ENCODE measurements at regions not wholly inside any gene's neighbourhood (a gene's known extent, or its start where the extent isn't known, plus 50 kb on each side); places are given as distances from the start of the nearest gene placed in this dataset.

DNA sequence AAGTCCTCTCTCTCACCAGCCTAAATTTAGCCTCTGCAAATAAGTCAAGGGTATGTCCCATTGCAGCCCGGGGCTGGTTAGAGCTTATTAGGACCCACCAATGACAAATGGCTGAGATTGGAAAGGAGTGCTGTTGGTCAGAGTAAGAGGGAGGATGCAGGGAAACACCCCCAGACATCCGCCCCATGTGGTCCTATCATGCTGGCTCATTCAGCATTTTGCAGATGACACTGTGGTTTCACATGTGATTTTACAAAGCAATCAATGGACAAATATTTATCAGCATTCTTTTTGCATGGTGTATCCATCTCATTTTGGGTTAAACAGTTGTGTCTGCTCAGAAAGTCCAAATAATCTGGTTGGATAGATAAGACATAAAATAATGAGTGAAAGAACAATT is 152.2 kb upstream of the EXOC2 start:
- H3K4me3 ChIP-seq (replicated peaks; ENCODE audit: insufficient read depth, low read length) = no peak overlapping the region
- no peak for DNase-seq (ENCODE audit: low read depth in 1 of 2, low spot score in 1 of 2)
- TF ChIP-seq SPI1 (IDR thresholded peaks at IDR 0.05; ENCODE audit: borderline replicate concordance, low read depth) (no peak), POLR2AphosphoS5 (IDR thresholded peaks at IDR 0.05; ENCODE audit: low read depth) (no peak), GABPA (IDR thresholded peaks at IDR 0.05; ENCODE audit: low read depth) (no peak)
- TF ChIP-seq, protein P1, sequence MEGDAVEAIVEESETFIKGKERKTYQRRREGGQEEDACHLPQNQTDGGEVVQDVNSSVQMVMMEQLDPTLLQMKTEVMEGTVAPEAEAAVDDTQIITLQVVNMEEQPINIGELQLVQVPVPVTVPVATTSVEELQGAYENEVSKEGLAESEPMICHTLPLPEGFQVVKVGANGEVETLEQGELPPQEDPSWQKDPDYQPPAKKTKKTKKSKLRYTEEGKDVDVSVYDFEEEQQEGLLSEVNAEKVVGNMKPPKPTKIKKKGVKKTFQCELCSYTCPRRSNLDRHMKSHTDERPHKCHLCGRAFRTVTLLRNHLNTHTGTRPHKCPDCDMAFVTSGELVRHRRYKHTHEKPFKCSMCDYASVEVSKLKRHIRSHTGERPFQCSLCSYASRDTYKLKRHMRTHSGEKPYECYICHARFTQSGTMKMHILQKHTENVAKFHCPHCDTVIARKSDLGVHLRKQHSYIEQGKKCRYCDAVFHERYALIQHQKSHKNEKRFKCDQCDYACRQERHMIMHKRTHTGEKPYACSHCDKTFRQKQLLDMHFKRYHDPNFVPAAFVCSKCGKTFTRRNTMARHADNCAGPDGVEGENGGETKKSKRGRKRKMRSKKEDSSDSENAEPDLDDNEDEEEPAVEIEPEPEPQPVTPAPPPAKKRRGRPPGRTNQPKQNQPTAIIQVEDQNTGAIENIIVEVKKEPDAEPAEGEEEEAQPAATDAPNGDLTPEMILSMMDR (IDR thresholded peaks at IDR 0.05; ENCODE audit: insufficient read depth, low read length) = no peak
- TF ChIP-seq, protein P2, sequence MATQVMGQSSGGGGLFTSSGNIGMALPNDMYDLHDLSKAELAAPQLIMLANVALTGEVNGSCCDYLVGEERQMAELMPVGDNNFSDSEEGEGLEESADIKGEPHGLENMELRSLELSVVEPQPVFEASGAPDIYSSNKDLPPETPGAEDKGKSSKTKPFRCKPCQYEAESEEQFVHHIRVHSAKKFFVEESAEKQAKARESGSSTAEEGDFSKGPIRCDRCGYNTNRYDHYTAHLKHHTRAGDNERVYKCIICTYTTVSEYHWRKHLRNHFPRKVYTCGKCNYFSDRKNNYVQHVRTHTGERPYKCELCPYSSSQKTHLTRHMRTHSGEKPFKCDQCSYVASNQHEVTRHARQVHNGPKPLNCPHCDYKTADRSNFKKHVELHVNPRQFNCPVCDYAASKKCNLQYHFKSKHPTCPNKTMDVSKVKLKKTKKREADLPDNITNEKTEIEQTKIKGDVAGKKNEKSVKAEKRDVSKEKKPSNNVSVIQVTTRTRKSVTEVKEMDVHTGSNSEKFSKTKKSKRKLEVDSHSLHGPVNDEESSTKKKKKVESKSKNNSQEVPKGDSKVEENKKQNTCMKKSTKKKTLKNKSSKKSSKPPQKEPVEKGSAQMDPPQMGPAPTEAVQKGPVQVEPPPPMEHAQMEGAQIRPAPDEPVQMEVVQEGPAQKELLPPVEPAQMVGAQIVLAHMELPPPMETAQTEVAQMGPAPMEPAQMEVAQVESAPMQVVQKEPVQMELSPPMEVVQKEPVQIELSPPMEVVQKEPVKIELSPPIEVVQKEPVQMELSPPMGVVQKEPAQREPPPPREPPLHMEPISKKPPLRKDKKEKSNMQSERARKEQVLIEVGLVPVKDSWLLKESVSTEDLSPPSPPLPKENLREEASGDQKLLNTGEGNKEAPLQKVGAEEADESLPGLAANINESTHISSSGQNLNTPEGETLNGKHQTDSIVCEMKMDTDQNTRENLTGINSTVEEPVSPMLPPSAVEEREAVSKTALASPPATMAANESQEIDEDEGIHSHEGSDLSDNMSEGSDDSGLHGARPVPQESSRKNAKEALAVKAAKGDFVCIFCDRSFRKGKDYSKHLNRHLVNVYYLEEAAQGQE (IDR thresholded peaks at IDR 0.05; ENCODE audit: insufficient replicate concordance, low read depth) = no peak
- no peak overlapping the region for H3K27ac ChIP-seq (replicated peaks)
- peaks cover 2% of the 10 kb centered on the region for H3K27me3 ChIP-seq (ENCODE audit: insufficient read depth, poor library complexity, severe bottlenecking)

DNA sequence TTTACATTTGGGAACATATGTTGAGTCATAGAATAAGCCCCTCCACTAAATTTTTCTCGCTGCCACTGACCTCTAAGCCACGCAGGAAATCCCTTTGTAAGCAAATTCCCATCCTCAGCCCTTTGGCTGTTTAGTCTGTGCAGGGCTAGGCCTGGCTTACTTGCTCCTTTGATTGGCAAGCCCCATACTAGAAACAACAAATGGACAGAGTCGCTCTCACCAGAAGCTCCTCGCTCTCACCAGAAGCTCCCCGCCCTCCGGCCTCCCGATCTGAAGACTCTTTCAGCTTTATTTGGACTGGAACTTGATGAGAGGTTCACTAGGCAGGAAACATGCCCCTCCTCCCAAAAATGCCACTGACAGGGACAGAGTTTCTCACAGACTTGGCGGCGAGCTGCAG is 149.2 kb upstream of the EXOC2 start:
- no peak for TF ChIP-seq GABPA (IDR thresholded peaks at IDR 0.05; ENCODE audit: low read depth)
- TF ChIP-seq POLR2AphosphoS5 (IDR thresholded peaks at IDR 0.05; ENCODE audit: low read depth) = no peak
- TF ChIP-seq SPI1 (IDR thresholded peaks at IDR 0.05; ENCODE audit: borderline replicate concordance, low read depth) = no peak
- TF ChIP-seq, protein P1 (IDR thresholded peaks at IDR 0.05; ENCODE audit: insufficient read depth, low read length) = no peak
- TF ChIP-seq, protein P2 (IDR thresholded peaks at IDR 0.05; ENCODE audit: insufficient replicate concordance, low read depth) = no peak
- no peak overlapping the region for H3K4me3 ChIP-seq (replicated peaks; ENCODE audit: insufficient read depth, low read length)
- DNase-seq (ENCODE audit: low read depth in 1 of 2, low spot score in 1 of 2) = no peak
- peaks cover 4% of the 10 kb centered on the region for H3K27me3 ChIP-seq (ENCODE audit: insufficient read depth, poor library complexity, severe bottlenecking)
- H3K27ac ChIP-seq (replicated peaks) = no peak overlapping the region

DNA sequence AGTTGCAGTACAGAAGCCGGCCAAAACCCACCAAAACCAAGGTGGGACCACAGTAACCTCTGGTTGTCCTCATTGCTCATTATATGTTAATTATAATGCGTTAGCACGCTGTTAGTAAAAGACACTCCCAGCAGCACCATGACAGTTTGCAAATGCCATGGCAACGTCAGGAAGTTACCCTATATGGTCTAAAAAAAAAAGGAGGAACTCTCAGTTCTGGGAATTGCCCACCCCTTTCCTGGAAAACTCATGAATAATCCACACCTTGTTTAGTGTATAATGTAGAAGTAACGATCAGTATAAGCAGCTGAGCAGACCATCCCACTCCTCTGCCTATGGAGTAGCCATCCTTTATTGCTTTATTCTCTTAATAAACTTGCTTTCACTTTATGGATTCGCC is 148.6 kb upstream of the EXOC2 start:
- Histone ChIP-seq H3K27ac (replicated peaks) (no peak overlapping the region), H3K4me3 (replicated peaks; ENCODE audit: insufficient read depth, low read length) (no peak overlapping the region), H3K27me3 (ENCODE audit: insufficient read depth, poor library complexity, severe bottlenecking) (peaks cover 4% of the 10 kb centered on the region)
- TF ChIP-seq SPI1 (IDR thresholded peaks at IDR 0.05; ENCODE audit: borderline replicate concordance, low read depth) (no peak), GABPA (IDR thresholded peaks at IDR 0.05; ENCODE audit: low read depth) (no peak), POLR2AphosphoS5 (IDR thresholded peaks at IDR 0.05; ENCODE audit: low read depth) (no peak)
- TF ChIP-seq, protein P2 (IDR thresholded peaks at IDR 0.05; ENCODE audit: insufficient replicate concordance, low read depth) = no peak
- TF ChIP-seq, protein P1 (IDR thresholded peaks at IDR 0.05; ENCODE audit: insufficient read depth, low read length) = no peak
- no peak for DNase-seq (ENCODE audit: low read depth in 1 of 2, low spot score in 1 of 2)

Data from HL-60 (cell line).